Vagina (tissue), 2 donors: ENCODE measurements at regions not wholly inside any gene's neighbourhood (a gene's known extent, or its start where the extent isn't known, plus 50 kb on each side); places are given as distances from the start of the nearest gene placed in this dataset.

Experiments used
- DNase-seq, 2 donors: peaks; one replicate each; pipeline ENCODE4 v3.0.0-alpha.2; 2017; ENCODE audit errors: extremely low spot score in 2 of 2
- H3K27ac ChIP-seq: fragments of 200-600 bp; sonication (generic); one replicate; pipeline ENCODE4 v1.5.1; 2019
- H3K27me3 ChIP-seq: fragments of 200-600 bp; sonication (generic); one replicate; pipeline ENCODE4 v1.5.1; 2019
- H3K36me3 ChIP-seq, 2 donors: fragments of 200-600 bp; sonication (generic); one replicate each; pipeline ENCODE4 v1.5.1; 2017 to 2019
- H3K4me1 ChIP-seq: fragments of 200-600 bp; sonication (generic); one replicate; pipeline ENCODE4 v1.5.1; 2019
- H3K4me3 ChIP-seq, 2 donors: fragments of 200-600 bp; sonication (generic); 1 replicate in 1 of 2; 2 replicates in 1 of 2; pipeline ENCODE4 v1.5.1; 2016 to 2019
- H3K9me3 ChIP-seq: fragments of 200-600 bp; sonication (generic); one replicate; pipeline ENCODE4 v1.5.1; 2019
- CTCF ChIP-seq, 3 experiments: fragments of 450-650 bp in 2 of 3; fragments of 200-600 bp in 1 of 3; sonication (generic) in 1 of 3; IDR thresholded peaks; one replicate each; pipeline ENCODE4 v1.5.1; 2017 to 2019; ENCODE audit warnings: antibody characterized with exemption in 3 of 3, mild to moderate bottlenecking in 2 of 3, moderate library complexity in 2 of 3
- POLR2A ChIP-seq, 2 donors: fragments of 450-650 bp; IDR thresholded peaks; one replicate each; pipeline ENCODE4 v1.6.1; 2017; ENCODE audit warnings: antibody characterized with exemption in 2 of 2, mild to moderate bottlenecking in 2 of 2, moderate library complexity in 2 of 2
- POLR2AphosphoS5 ChIP-seq, 2 donors: sonication (generic); formaldehyde crosslinking; IDR thresholded peaks; one replicate each; pipeline ENCODE4 v1.9.0; 2017; ENCODE audit warnings: antibody characterized with exemption in 2 of 2, mild to moderate bottlenecking in 2 of 2, low read depth in 1 of 2; ENCODE audit not compliant: insufficient read depth in 1 of 2
- intact Hi-C: fragments of 100-400 bp; cut with DNase I; formaldehyde crosslinking; loops from one replicate; pipeline ENCODE4 v1.15.1; 2023

- H3K27me3 ChIP-seq: no peaks in the 10 kb centered on the region
- no peaks in the 10 kb centered on the region for H3K36me3 ChIP-seq
- peaks cover 28% of the 10 kb centered on the region for H3K4me1 ChIP-seq
- H3K9me3 ChIP-seq: no peaks in the 10 kb centered on the region
- peak overlapping the region in 1 of 2 donors; percentile 16 for H3K4me3 ChIP-seq
- H3K27ac ChIP-seq: peak overlapping the region; percentile 86
- TF ChIP-seq POLR2A (IDR thresholded peaks at IDR 0.05) (no peak), CTCF (IDR thresholded peaks at IDR 0.05) (no peak), POLR2AphosphoS5 (IDR thresholded peaks at IDR 0.05; ENCODE audit: insufficient read depth in 1 of 2, low read depth in 1 of 2) (no peak)
- no peak for DNase-seq
- intact Hi-C loops: no loop called here
Measured at GRCh38 chr21:43361127-43361492, 65.8 kb downstream of the SIK1 start.

- TF ChIP-seq POLR2A (IDR thresholded peaks at IDR 0.05): no peak
- no peak for TF ChIP-seq CTCF (IDR thresholded peaks at IDR 0.05)
- TF ChIP-seq POLR2AphosphoS5 (IDR thresholded peaks at IDR 0.05; ENCODE audit: insufficient read depth in 1 of 2, low read depth in 1 of 2): no peak
- Histone ChIP-seq H3K4me3 (no peak overlapping the region), H3K36me3 (no peaks in the 10 kb centered on the region), H3K9me3 (no peaks in the 10 kb centered on the region), H3K27ac (peak overlapping the region; percentile 86), H3K27me3 (no peaks in the 10 kb centered on the region), H3K4me1 (peaks cover 28% of the 10 kb centered on the region)
- intact Hi-C loops: no loop called here
- no peak for DNase-seq
Measured at GRCh38 chr21:43360441-43361126, 66.3 kb downstream of the SIK1 start.

GRCh38 chr21:43358940-43359822 is 67.8 kb downstream of the SIK1 start:
- TF ChIP-seq POLR2A (IDR thresholded peaks at IDR 0.05) (no peak), CTCF (IDR thresholded peaks at IDR 0.05) (no peak), POLR2AphosphoS5 (IDR thresholded peaks at IDR 0.05; ENCODE audit: insufficient read depth in 1 of 2, low read depth in 1 of 2) (no peak)
- DNase-seq: no peak
- intact Hi-C loops: no loop called here
- peaks cover 28% of the 10 kb centered on the region for H3K4me1 ChIP-seq
- no peaks in the 10 kb centered on the region for H3K9me3 ChIP-seq
- H3K4me3 ChIP-seq: no peak overlapping the region
- H3K27ac ChIP-seq: no peak overlapping the region
- H3K36me3 ChIP-seq: no peaks in the 10 kb centered on the region
- no peaks in the 10 kb centered on the region for H3K27me3 ChIP-seq

- DNase-seq: no peak
- Histone ChIP-seq H3K27ac (no peak overlapping the region), H3K27me3 (no peaks in the 10 kb centered on the region), H3K4me3 (no peak overlapping the region), H3K9me3 (no peaks in the 10 kb centered on the region), H3K36me3 (no peaks in the 10 kb centered on the region), H3K4me1 (peaks cover 25% of the 10 kb centered on the region)
- intact Hi-C loops: no loop called here
- TF ChIP-seq POLR2AphosphoS5 (IDR thresholded peaks at IDR 0.05; ENCODE audit: insufficient read depth in 1 of 2, low read depth in 1 of 2) (no peak), POLR2A (IDR thresholded peaks at IDR 0.05) (no peak), CTCF (IDR thresholded peaks at IDR 0.05) (no peak)
Measured at GRCh38 chr21:43357715-43358430, 69.1 kb downstream of the SIK1 start.
